ENCODE measurements at regions not wholly inside any gene's neighbourhood (a gene's known extent, or its start where the extent isn't known, plus 50 kb on each side); places are given as distances from the start of the nearest gene placed in this dataset.

DNA sequence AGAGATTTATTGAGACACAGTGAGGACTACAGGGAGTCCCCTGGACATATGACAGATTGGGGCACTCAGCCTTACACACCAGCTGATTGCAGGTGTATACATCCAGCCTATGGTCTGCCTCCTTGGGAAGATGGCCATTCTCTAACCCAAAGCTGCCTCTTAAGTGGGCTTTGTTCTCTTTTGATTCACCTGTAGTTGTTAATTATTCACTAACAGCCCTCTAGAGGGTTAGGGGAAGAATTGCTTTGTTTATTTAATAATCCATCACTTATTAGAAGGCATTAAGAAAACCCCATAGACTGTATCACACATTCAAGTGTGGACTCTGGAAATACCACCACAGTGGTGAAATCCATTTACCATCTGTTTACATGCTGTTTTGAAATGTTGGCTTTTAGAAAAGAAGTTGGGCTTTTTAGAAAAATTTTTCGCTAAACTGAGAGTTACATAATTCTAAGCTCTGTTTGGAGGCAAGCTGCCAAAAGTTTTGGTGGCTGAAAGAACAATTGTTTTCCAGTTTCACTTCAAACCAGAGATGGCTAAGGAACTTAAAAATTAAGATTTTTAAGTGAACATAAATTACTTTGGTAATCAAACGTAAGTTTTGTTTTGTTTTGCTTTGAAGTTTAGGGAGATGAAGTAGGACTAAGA, 379.1 kb downstream of the ADRA2A start:
- ATAC-seq = no peak

DNA sequence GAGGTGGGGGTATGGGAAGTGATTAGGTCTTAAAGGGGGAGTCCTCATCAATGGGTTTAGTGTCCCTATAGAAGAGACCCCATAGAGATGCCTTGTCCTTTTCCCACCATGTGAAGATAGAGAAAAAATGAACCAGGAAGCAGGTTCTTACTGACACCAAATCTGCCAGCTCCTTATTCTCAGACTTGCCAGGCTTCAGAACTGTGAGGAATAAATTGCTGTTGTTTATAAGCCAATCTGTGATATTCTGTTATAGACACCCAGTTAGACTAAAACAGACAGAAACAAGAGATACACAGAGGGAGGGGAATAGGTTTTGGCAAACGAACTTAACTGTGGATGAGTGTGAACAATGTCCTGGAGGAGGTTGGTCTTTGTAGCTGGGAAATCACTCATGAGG, 381.4 kb downstream of the ADRA2A start:
- ATAC-seq = no peak

DNA sequence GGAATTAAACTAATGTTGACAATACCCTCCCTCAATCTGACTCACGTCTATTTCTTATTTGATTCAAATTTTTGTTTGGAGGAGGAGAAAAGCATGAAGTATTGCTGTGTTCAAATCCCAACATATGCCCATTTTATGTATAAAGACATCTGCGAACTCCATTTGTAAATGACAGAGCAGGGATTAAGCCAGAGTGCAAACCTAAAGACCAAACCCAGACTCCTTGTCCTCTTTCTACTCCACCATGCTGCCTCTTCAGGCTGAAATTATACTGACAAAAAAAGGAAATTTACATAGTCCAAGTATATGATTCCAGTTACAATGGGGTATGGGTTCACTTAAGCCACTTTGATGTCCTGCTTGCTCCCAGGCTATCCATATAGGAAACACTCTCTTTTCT, 383.1 kb downstream of the ADRA2A start:
- ATAC-seq = no peak

DNA sequence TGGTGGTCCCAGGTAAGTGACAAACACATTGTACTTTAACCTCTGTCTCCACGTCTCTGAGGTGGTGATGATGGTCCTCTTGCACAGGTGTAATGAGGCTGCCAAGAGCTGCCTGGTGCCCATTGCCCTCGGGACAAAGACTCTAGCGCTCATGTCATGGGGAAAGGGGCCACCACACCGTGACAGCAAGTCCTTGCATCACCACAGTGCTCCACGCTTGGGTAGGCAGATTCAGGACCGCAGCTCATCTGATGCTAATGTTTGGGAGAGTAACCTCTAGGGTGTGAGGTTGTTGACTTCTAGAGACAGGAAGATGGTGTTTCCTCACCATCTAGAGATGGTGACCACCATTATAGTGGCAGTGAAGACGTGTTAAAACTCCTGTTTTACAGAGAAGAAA, 395.6 kb downstream of the ADRA2A start:
- ATAC-seq = no peak

DNA sequence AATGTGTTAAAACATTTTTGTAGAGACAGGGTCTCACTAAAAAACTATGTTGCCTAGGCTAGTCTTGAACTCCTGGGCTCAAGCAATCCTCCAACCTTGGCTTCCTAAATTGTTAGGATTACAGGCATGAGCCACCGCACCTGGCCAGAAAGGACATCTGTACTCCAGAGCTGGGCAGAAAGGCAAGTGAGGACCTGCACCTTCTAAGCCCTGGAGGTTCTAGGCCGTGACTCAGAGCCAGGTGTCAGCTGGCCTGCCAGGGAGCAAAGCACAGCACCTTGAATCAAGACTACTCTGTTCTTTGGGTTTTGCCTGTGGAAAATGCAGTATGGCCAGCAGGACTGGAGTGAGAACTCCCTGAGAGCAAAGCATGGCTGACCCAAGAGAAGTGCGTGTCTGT, 396.5 kb downstream of the ADRA2A start:
- peak; percentile 99 for ATAC-seq

DNA sequence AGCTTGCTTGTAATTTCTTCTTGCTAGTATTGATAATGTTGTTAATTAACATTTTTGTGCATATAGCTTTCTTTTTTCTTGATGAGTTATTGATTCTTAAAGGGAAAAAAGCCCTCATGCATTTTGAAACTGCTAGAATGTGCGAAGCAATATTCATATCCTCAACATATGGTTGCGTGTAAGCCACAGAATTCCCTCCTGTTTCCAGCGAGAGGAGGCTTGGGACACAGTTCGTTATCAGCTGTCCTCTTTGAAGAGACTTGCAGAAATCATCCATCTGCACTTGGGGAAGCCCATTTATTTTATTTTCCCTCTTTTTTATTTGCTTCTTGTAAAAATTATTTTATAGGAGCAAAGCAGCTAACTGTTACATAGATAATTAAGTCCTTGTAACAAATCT, 398.0 kb downstream of the ADRA2A start:
- ATAC-seq = no peak

DNA sequence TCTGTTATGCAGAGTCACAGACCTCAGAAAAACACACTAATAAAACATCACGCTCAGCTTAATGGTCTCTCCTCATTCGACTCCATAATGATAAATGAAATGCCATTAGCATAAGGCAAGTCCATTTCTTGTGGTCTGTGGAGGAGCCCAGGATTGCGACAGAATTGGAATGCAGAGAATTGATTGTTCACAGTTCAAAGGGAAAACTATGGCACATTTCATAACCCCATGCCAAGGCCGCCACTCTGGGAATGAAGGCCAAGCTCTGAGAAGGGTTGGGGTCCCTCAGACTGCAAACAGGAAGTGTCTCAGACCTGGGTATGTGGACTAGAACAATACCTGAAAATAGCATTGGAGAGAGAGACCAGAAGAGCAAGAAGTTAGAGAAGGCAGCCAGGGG, 398.9 kb downstream of the ADRA2A start:
- no peak for ATAC-seq

DNA sequence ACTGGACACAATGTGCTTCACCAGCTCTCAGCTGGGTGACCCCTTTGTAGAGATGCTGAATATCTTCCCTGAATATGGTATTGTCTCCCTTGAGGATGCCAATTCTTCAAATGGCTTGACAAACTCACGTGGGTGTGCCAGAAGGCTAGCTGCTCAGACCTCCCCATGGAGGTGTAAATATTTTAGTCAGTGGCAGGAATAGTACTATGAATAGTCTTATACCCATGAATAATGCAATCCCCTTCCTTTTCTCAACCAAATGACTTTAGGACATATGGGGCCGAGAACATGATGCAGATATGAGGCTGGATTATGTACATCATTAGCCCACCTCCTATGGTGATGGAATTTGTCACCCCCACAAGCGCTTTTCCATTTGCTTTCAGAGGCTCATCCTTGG, 401.8 kb downstream of the ADRA2A start:
- ATAC-seq = no peak

DNA sequence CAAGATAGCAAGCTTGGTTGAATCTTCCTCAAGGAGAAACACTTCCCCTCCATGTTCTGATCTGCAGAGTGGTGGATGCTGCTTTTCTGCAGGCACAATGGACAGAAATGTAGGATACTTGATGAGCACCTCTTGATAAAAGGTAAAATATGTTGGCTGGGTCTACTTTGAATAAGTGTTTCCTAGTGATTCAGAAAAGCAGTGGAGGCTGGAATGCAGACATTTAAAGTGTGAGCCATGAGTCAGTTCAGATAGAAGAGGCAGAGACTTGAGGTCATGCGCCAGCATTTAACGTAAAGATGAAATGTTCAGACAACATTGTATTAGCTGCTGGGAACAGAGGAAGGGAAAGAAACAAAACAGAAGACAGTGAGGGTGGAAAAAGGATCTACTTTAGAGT, 403.1 kb downstream of the ADRA2A start:
- no peak for ATAC-seq

DNA sequence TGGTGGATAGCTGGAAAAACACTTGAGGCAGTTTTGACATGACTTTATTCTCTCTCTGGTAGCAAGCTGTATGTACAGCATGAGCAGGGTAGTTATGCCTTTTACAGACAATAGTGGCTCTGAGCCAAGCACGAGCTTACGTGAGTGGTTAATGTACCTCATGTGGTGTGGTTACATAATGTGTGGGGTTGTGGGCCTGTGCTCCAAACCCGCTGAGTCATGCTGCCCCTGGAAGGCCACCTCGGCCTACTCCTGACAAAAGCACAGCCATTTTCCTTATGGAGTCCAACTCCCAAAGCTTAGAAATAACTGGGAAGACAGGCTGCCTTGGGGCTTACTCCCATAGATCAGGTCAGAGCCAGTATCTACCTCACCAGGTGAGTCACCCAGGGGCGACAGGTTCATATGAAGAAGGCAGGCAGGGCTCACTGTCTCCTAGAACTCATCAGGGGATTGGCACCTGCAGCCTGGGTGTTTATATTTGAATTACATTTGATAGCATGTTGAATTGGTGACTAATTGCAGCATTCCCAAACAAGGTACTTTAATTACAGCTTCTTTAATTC, 404.5 kb downstream of the ADRA2A start:
- ATAC-seq = peak; percentile 82

DNA sequence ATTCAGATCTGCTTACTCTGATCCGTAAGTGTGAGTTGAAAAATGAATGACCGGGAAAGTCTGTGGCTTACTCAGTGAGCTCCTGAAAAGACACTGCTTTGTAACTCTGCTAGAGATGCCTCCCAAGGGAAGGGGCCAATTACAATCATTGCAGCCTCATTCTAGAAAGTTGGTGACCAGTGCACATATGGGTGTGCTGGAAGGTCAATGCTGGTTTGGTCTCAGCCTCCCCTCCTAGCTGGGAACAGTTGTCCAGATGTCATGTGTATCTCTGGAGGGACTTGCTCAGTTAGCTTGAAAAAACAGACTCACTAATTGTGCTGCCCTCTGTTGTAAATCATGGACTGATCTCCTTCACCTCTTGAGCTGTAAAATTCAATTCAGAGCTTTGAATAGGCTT, 405.0 kb downstream of the ADRA2A start:
- no peak for ATAC-seq

DNA sequence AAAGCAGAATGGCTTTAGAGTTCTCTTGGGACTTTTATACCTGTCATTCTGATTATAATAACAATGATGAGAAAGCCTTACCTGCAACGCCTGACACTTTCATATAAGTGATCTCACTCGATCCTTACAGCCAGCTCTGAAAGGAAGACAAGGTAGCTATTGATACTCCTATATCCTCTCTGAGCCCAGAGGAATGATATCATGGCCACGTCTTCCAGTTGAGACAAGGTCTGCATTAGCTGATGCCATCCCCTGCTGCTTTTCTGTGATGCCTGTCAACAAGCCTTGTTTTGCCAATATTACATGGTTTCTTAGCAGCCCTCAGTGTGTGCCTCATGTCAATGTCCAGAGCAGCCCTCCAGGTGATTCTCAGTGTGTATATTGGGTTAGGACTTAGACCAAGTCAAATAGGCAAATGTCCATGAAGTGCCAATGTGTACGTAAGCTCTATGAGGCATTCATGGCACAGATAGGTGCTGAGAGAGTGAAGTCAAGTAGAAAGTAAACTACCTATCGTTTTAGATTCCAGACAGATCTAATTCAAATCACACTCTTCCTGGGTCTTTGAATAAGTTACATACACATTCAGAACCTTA, 405.9 kb downstream of the ADRA2A start:
- no peak for ATAC-seq

DNA sequence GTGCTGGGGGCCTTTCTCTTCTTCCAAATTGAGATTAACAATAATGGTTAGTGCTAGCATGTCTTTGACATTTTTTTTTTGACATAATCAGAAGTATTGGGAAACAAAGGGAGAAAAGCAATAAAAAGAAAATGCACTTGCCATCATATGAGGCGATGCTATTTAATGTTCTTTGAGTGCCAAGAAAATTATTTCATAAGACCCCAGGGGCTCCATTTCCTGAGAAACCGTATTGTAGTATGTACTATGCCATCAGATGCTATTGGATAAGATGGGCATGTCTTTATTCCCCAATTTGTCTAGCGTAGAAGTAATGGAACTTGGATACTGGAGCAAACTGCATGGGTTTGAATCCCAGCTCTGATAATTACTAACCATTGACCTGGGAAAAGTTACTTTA, 408.9 kb downstream of the ADRA2A start:
- ATAC-seq = no peak

DNA sequence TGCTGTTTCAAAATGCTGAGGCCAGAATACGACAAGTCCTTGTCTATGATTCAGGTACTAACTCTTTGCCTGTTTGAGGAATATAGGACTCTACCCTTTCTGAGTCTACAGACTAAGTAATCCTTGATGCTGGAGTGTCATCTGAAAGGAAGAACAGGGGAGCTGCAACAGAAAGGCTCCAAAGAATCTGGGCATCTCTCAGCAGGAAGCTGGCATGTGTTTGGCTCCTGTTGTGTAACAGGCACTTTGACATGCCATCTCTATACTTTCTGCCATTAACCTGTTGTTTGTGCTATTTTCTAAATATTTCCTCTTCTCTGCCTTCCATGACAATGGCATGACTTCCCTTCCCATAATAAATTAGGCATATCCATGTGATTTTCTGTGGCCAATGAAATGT, 409.5 kb downstream of the ADRA2A start:
- ATAC-seq = no peak

DNA sequence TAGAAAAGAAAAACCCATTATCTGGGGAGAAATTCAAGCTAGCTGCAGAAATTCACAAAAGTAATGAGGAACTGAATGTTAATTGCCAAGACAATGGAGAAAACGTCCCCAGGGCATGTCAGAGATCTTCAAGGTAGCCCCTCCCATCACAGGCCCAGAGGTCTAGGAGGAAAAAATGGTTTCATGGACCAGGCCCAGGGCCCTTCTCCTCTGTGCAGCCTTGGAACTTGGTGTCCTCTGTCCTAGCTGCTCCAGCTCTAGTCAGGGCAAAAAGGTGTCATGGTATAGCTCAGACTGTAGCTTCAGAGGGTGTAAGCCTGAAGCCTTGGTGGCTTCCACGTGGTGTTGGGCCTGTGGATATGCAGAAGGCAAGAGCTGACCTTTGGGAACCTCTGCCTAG, 411.8 kb downstream of the ADRA2A start:
- no peak for ATAC-seq

DNA sequence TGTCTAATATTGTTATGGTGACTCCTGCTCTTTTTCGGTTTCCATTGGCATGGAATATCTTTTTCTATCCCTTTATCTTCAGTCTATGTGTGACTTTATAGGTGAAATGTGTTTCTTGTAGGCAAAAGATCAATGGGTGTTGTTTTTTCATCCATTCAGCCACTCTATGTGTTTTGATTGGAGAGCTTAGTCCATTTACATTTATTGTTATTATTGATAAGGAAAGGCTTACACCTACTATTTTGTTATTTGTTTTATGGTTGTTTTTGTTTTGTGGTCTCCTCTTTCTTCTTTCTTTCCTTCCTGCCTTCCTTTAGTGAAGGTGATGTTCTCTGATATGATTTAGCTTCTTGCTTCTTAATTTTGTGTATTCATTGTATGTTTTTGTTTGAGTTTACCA, 414.3 kb downstream of the ADRA2A start:
- no peak for ATAC-seq

DNA sequence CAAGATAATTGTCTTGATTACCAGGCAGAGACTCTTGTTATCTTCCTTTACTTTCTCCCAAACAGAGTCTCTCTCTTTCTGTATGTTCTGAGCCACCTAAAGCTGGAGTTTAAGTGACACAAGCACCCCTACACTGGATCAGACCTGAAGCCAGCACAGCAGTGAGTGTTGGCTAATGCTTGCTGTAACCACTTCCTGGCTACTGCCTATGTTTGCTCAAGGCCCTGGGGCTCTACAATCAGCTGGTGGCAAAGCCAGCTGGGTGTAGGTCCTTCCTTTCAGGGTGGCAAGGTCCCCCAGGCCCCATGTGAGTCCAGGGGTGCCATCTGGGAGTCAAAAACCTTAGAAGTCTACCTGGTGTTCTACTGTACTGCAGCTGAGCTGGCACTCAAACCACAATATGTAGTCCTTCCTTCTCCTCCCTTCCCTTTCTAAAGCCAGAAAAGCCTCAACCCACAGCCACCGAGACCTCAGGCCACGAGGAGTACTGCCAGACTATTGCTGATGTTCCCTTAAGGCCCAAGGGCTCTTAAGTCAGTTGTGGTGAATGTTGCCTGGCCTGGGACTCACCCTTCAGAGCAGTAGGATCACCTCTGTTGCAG, 416.3 kb downstream of the ADRA2A start:
- no peak for ATAC-seq

DNA sequence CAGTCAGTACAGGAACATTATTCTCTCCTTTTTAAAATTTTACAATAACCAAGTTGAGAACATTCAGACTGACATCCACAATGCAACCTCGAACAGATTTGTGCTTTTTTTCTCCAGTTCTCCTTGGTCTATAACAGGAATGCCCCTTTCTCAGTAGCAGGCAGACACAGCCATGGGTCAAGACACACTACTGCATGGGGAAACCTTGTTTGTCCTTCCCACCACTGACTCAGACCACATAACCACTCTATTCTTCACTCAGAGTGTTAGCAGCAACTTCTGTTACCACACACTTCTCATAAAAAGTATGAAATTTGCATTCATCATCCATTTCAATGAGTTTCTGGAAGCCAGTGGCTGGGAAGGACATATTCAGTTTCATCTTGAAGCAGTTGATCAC, 421.7 kb downstream of the ADRA2A start:
- no peak for ATAC-seq

DNA sequence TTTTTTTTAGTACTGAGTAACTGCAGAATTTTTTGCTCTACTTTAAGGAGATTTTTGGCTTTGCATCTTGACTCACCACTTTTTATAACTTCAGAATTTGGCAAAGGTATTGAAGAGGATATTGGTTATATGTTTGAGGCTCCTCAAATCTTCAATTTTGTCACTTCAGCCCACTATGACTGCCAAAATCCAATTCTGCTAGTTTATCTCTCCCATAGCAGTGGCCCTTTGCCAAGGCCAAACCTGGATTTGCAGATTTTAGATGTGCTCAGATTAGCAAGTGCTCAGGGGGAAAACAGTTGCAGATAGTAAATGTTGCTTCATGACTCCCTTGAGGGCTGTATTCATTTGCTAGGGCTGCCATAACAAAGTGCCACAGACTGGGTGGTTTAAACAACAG, 427.5 kb downstream of the ADRA2A start:
- no peak for ATAC-seq

DNA sequence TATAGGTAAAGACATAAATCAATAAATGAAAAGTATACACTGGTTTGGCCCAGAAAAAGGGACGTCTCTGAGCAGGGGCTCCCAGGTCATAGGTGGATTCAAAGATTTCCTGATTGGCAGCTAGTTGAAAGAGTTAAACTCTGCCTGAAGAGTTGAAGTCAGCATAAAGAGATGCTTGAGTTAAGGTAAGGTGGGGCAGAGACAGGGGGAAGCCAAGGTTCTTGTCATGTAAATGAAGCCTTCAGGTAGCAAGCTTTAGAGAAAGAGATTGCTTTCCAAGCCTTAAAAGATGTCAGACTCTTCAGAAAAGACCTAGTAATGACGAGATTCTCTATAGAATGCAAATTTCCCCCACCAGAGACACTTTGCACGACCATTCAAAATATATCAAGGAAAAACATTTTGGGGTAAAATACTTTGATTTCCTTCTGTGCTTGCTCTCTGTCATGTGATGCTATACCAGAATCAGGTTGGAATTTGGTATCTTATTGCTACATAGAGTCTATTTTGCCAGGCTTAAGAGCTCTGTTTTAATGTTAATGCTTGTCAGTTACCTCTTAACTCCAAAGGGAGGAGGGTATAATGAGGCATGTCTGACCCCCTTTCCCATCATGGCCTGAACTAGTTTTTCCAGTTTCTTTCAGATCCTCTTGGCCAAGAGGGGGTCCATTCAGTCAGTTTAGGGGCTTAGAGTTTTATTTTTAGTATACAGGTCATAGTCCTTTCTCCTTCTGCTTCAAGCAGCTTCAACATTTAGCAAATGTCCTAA, 429.6 kb downstream of the ADRA2A start:
- ATAC-seq = no peak

DNA sequence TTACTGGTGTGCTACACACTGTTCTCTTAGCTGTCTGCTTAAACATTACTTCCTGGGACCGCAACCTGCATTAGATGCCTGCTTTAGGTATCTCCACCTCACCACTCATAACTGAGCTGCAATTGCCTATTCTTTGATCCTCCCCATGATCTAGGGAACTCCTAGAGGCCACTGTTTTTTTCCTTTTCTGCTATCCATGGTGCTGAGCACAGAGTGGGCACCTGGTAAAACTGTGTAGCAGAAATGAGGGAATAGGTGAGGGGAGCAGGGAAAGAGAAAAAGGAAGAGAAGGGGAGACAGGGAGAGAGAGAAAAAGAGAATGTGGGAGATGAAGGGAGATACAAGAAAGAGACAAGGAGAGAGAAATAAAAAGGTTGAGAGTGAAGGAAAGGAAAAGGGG, 434.9 kb downstream of the ADRA2A start:
- no peak for ATAC-seq

DNA sequence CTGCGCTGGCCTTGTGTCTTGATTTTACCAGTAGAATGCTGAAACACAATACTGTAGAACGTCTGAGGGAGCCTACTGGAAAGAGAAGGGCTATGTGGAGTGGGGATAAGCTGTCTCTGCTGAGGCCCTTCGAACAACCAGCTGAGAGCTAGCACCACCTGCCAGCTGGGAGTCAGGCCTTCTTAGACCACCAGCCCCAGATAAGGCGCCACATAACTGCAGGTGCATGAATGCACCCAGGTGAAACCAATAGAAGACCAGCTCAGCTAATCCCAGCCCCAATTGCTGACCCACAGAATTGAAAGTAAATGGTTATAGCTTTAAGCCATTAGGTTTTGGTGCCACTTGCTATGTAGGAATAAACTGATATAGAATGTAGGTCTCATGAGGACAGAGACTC, 438.4 kb downstream of the ADRA2A start:
- no peak for ATAC-seq

DNA sequence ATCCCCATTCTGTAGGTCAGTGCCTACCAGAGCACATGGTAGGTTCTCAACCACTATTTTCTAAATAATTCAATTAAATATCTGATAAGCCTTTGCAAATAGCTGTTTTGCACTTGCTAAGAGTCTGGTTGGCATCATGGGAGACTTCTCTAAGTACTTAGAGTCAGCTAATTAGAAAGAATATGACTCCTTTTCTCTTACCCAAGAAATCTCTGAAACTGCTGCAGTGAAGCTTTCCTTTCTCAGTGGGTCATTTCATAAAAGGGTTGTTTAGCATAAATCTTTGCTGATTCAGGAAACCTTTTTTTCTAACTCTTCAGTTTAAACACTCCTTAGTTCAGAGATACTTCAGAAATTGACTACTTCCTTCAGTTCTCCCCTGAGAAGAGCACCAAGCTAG, 438.9 kb downstream of the ADRA2A start:
- ATAC-seq = no peak

DNA sequence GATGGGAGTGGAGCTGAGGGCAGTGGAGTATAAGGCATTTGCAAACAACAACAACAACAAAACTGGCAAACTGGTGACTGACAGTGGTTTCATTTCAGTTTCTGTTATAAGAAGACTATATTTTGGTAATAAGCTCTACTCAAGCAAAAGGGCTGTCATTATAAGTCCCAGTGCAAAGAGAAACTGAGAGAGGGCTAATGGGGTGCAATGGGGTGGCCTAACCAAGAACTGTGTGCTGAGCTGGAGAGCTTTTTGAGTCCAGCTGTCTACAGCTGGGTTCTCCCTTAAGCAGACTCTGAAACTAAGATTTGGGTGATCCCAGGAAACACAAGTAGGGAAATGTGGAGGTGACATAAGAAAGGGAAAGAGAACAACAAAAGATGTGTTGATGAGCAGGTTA, 439.3 kb downstream of the ADRA2A start:
- no peak for ATAC-seq
